OCI-LY3 (cell line): ENCODE measurements at regions not wholly inside any gene's neighbourhood (a gene's known extent, or its start where the extent isn't known, plus 50 kb on each side); places are given as distances from the start of the nearest gene placed in this dataset.
A peak's percentile ranks its signal among the peaks of the same experiment; 100 is the strongest.

Experiments used
- H2AFZ ChIP-seq: fragments of 200-600, 300-600 bp; shearing (Covaris generic); 2 replicates; pipeline ENCODE4 v1.6.0; 2014; ENCODE audit warnings: antibody characterized with exemption, low read depth, low read length
- H3K27ac ChIP-seq: fragments of 200-600, 300-600 bp; sonication (generic); 2 replicates; pipeline ENCODE4 v1.5.1; 2014; ENCODE audit warnings: mild to moderate bottlenecking, low read length, moderate library complexity, mixed read lengths
- H3K27me3 ChIP-seq: fragments of 200-600, 300-600 bp; sonication (generic); 2 replicates; pipeline ENCODE4 v1.6.1; 2014; ENCODE audit warnings: low read depth, low read length, mixed read lengths
- H3K36me3 ChIP-seq: fragments of 200-600, 300-600 bp; sonication (generic); replicated peaks from 2 replicates; pipeline ENCODE3; 2014; ENCODE audit warnings: low read depth, low read length, mixed read lengths
- H3K4me1 ChIP-seq: fragments of 300-600, 200-600 bp; sonication (generic); 2 replicates; pipeline ENCODE4 v1.6.1; 2014; ENCODE audit warnings: low read length, mixed read lengths
- H3K4me2 ChIP-seq: fragments of 200-600, 300-600 bp; sonication (generic); 2 replicates; pipeline ENCODE4 v1.6.1; 2014; ENCODE audit warnings: low read length, mixed read lengths
- H3K4me3 ChIP-seq: fragments of 300-600, 200-600 bp; sonication (generic); 2 replicates; pipeline ENCODE4 v1.5.1; 2014; ENCODE audit warnings: antibody characterized with exemption, mild to moderate bottlenecking, low read length, moderate library complexity
- H3K79me2 ChIP-seq: fragments of 300-600, 200-600 bp; shearing (Covaris generic); 2 replicates; pipeline ENCODE4 v1.6.1; 2014; ENCODE audit warnings: mild to moderate bottlenecking, low read length, mixed read lengths
- H3K9ac ChIP-seq: fragments of 300-600, 200-600 bp; shearing (Covaris generic); 2 replicates; pipeline ENCODE4 v1.6.0; 2014; ENCODE audit warnings: mild to moderate bottlenecking, low read length, moderate library complexity
- H3K9me3 ChIP-seq: fragments of 200-600, 300-600 bp; shearing (Covaris generic); 2 replicates; pipeline ENCODE4 v1.6.1; 2014; ENCODE audit warnings: low read length, mixed read lengths; ENCODE audit not compliant: insufficient read depth
- H4K20me1 ChIP-seq: fragments of 200-600, 300-600 bp; sonication (generic); 2 replicates; pipeline ENCODE4 v1.6.1; 2016; ENCODE audit warnings: low read length, mixed read lengths; ENCODE audit not compliant: insufficient read depth
- EZH2phosphoT487 ChIP-seq: fragments of 200-600 bp; shearing (Covaris generic); IDR thresholded peaks from 2 replicates; pipeline ENCODE4 v1.6.1; 2018; ENCODE audit warnings: antibody characterized with exemption, mixed run types, low read depth
- TF ChIP-seq, protein P1 (sequence below): fragments of 200-600, 300-600 bp; sonication (generic); IDR thresholded peaks from 2 replicates; pipeline ENCODE4 v1.5.1; 2014; ENCODE audit warnings: antibody characterized with exemption, low read length, low read depth

DNA sequence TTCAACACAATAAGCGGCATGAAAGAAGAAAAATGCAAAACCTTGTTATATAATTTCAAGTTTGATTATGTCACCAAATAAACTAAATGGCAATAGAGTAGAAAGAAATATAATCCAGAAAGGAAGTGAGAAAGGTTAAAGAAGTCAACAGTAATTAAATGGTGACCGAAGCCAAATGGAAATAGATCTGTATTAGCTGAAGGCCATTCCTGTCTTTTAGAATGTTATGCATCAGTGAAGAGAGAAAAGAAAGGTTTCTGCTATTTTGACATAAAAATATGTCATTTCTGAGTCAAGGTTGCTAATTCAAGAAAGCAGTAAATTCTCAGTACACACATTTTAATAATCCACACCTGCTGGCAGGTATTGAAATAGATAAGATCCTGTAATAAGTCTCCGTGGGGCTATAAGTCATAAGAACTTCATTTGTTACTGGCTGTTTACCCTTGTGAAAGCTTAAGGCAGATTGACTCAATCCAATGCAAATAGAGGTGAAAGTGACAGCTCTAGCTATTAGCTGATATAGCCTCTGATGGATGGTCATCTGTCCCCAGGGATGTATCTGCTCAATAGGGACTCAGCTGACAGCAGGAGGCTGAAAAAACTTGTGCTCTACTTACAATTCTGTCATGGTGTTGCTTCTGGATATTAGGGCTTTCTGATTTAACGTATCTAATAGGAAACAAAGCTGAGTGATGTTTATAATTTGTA is 152.1 kb downstream of the FZD1 start:
- Histone ChIP-seq H3K79me2 (no peaks in the 10 kb centered on the region), H3K4me2 (no peak overlapping the region), H3K27ac (no peak overlapping the region), H3K9me3 (no peaks in the 10 kb centered on the region), H3K4me3 (no peak overlapping the region), H3K9ac (no peak overlapping the region), H4K20me1 (no peaks in the 10 kb centered on the region), H2AFZ (no peak overlapping the region), H3K4me1 (no peaks in the 10 kb centered on the region), H3K36me3 (no peaks in the 10 kb centered on the region), H3K27me3 (no peaks in the 10 kb centered on the region)
- TF ChIP-seq, protein P1, sequence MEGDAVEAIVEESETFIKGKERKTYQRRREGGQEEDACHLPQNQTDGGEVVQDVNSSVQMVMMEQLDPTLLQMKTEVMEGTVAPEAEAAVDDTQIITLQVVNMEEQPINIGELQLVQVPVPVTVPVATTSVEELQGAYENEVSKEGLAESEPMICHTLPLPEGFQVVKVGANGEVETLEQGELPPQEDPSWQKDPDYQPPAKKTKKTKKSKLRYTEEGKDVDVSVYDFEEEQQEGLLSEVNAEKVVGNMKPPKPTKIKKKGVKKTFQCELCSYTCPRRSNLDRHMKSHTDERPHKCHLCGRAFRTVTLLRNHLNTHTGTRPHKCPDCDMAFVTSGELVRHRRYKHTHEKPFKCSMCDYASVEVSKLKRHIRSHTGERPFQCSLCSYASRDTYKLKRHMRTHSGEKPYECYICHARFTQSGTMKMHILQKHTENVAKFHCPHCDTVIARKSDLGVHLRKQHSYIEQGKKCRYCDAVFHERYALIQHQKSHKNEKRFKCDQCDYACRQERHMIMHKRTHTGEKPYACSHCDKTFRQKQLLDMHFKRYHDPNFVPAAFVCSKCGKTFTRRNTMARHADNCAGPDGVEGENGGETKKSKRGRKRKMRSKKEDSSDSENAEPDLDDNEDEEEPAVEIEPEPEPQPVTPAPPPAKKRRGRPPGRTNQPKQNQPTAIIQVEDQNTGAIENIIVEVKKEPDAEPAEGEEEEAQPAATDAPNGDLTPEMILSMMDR: no peak
- no peak for TF ChIP-seq EZH2phosphoT487

DNA sequence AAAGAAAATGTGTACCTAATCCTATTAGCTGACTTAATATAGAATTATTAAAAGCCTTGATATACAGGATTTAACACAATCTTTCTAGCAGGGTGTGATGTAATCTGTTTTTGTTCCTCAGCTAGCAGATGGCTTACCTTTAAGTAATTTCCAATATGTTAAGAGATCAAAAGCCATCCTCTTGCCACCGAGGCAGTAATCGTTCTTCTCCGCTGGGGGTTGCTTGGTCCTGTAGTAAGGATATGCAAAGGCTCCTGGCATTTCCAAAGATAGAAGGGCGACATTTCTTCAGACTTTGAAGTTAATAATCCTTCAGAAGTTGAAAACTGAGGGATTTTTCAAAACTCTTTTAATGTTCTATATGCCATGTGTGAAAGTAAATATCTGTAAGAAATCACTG is 156.4 kb downstream of the FZD1 start:
- H4K20me1 ChIP-seq: no peaks in the 10 kb centered on the region
- no peaks in the 10 kb centered on the region for H3K36me3 ChIP-seq
- H2AFZ ChIP-seq: no peak overlapping the region
- no peak overlapping the region for H3K27ac ChIP-seq
- H3K79me2 ChIP-seq: no peaks in the 10 kb centered on the region
- H3K27me3 ChIP-seq: no peaks in the 10 kb centered on the region
- no peak overlapping the region for H3K4me3 ChIP-seq
- H3K4me2 ChIP-seq: no peak overlapping the region
- no peak overlapping the region for H3K9ac ChIP-seq
- H3K9me3 ChIP-seq: no peaks in the 10 kb centered on the region
- TF ChIP-seq, protein P1: no peak
- no peak for TF ChIP-seq EZH2phosphoT487
- H3K4me1 ChIP-seq: peaks cover 8% of the 10 kb centered on the region

DNA sequence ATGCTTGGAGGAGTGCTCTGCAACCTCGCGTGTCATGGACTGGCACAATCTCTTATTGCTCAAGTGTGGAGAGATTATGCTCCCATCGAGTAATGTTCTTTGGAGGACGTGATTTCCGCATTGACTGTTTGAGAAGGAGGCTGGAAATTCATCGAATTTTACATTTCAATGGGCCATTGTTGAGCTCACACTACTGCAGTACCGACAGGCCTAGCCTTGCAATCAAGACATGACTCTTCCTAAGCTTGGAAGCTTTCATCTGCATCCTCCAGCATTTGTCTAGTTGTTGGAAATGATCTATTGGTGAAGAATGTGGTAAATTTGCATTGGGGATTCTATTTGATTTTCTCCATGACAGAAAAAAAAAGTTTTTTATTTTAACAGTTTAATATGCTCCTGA is 156.8 kb downstream of the FZD1 start:
- Histone ChIP-seq H3K27me3 (no peaks in the 10 kb centered on the region), H2AFZ (no peak overlapping the region), H3K4me1 (peaks cover 8% of the 10 kb centered on the region), H3K9ac (no peak overlapping the region), H3K4me3 (no peak overlapping the region), H3K9me3 (no peaks in the 10 kb centered on the region), H3K4me2 (no peak overlapping the region), H3K27ac (no peak overlapping the region), H3K36me3 (no peaks in the 10 kb centered on the region), H3K79me2 (no peaks in the 10 kb centered on the region), H4K20me1 (no peaks in the 10 kb centered on the region)
- no peak for TF ChIP-seq EZH2phosphoT487
- TF ChIP-seq, protein P1: no peak

DNA sequence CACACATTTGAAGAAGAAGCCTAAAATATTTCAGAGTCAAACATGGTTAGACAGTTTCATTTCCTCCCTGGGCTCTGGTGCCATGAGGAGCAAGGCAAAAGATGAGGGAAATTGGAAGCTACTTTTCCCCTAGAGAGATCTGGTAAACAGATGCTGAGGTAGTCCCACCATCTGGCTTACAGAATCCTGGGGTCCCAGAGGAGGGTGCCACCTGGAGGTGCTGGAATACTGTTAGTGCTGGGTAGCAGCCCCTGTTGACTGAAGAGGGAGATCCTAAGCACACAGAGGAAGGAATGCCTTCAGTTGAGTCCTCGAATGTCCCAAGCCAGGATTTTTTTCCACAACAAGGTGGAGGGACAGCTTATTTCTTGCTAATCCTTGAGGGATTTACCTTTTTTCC is 160.1 kb downstream of the FZD1 start:
- H3K27me3 ChIP-seq: no peaks in the 10 kb centered on the region
- no peak overlapping the region for H3K27ac ChIP-seq
- no peak overlapping the region for H2AFZ ChIP-seq
- H3K9me3 ChIP-seq: no peaks in the 10 kb centered on the region
- TF ChIP-seq EZH2phosphoT487: no peak
- TF ChIP-seq, protein P1: 0 out of 2 replicates have a peak, but pooled peaks have one; percentile 9
- no peaks in the 10 kb centered on the region for H4K20me1 ChIP-seq
- H3K4me1 ChIP-seq: peaks cover 8% of the 10 kb centered on the region
- no peak overlapping the region for H3K4me3 ChIP-seq
- H3K79me2 ChIP-seq: no peaks in the 10 kb centered on the region
- no peak overlapping the region for H3K4me2 ChIP-seq
- no peak overlapping the region for H3K9ac ChIP-seq
- H3K36me3 ChIP-seq: no peaks in the 10 kb centered on the region
